ENCODE measurements at regions not wholly inside any gene's neighbourhood (a gene's known extent, or its start where the extent isn't known, plus 50 kb on each side); places are given as distances from the start of the nearest gene placed in this dataset.
"Not testable (repeated sequence)": the region's sequence is repeated elsewhere in the genome, so short reads cannot be mapped to it uniquely, and the experiment has no call there.

DNA sequence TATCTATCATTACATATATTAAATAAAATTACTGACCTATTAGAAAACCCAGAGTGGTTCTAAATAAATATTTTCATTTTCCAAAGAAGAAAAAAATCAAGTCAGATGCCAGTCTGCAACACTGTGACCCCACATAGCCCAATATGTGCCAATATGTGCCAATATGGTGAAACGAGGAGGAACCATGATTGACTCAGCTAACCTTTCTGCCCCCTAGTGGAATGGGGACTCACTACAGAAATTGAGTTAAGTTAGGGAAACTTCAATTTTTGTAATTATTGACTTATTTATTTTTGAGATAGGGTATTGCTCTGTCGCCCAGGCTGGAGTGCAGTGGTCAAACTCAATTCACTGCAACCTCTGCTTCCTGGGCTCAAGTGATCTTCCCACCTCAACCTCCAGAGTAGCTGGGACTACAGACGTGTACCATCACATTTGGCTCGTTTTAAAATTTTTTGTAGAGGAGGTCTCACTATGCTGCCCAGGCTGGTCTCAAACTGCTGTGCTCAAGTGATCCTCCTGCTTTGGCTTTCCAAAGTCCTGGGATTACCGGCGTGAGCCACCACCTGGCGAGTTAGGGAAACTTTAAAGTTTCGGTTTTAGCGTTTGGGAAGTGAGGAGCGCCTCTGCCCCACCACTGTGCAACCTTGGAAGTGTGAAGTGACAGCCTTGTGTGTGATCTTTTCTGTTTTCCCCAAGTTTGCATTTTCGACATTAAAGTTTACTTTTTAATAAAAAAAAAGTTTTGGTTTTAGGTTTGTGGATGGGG, 116.8 kb upstream of the SHISA3 start:
- TF ChIP-seq EZH2 (IDR thresholded peaks at IDR 0.05): no peak
- no peak for TF ChIP-seq FOXP2 (optimal IDR thresholded peaks at IDR 0.05; ENCODE audit: control extremely low read depth, extremely low read length, insufficient read depth)
- TF ChIP-seq POLR2AphosphoS5 (IDR thresholded peaks at IDR 0.05; ENCODE audit: borderline replicate concordance, low read depth, low read length): no peak
- no peak overlapping the region for H3K9ac ChIP-seq (ENCODE audit: insufficient read length)
- H3K4me3 ChIP-seq: no peak overlapping the region
- no peak overlapping the region for H3K27ac ChIP-seq
- H3K9me3 ChIP-seq (ENCODE audit: low read depth, low read length): no peaks in the 10 kb centered on the region
- H3K36me3 ChIP-seq (ENCODE audit: insufficient read depth, low read length): no peaks in the 10 kb centered on the region
- DNase-seq (ENCODE audit: low read depth, low spot score): peak; percentile 20

DNA sequence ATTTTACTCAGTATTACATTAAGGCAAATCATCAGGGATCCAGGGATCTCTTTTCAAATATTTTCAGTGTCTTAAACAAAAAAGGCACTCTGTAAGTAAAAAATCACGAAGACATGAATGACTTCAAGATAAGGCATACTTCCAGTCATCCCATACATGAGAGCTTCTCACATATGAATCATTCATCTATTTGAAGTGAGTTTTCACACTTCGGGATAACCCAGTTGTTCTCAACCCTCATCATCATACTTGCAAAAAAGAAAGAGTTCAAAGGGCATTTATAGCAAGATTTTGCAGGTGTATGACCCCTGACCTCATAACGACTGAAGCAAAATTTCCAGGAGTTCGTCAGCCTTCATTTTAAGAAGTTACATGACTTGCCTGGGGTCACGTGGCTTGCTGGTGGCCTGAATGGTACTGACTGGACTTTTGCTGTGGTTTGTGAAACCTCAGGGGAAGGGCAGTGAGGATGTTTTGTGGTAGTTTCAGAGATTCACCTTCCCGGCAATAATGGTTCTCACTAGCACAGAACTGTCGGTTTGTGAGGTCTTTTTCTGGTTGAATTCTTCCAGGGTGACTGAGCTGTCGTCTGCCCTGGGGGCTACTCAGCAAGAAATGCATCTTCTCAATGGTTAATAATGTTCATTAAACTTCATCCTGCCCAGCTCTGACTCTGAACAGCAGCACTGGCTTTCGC, 115.8 kb upstream of the SHISA3 start:
- Histone ChIP-seq H3K27ac (no peak overlapping the region), H3K9ac (ENCODE audit: insufficient read length) (no peak overlapping the region), H3K36me3 (ENCODE audit: insufficient read depth, low read length) (no peaks in the 10 kb centered on the region), H3K9me3 (ENCODE audit: low read depth, low read length) (no peaks in the 10 kb centered on the region), H3K4me3 (no peak overlapping the region)
- no peak for TF ChIP-seq EZH2 (IDR thresholded peaks at IDR 0.05)
- no peak for TF ChIP-seq POLR2AphosphoS5 (IDR thresholded peaks at IDR 0.05; ENCODE audit: borderline replicate concordance, low read depth, low read length)
- no peak for TF ChIP-seq FOXP2 (optimal IDR thresholded peaks at IDR 0.05; ENCODE audit: control extremely low read depth, extremely low read length, insufficient read depth)
- no peak for DNase-seq (ENCODE audit: low read depth, low spot score)

DNA sequence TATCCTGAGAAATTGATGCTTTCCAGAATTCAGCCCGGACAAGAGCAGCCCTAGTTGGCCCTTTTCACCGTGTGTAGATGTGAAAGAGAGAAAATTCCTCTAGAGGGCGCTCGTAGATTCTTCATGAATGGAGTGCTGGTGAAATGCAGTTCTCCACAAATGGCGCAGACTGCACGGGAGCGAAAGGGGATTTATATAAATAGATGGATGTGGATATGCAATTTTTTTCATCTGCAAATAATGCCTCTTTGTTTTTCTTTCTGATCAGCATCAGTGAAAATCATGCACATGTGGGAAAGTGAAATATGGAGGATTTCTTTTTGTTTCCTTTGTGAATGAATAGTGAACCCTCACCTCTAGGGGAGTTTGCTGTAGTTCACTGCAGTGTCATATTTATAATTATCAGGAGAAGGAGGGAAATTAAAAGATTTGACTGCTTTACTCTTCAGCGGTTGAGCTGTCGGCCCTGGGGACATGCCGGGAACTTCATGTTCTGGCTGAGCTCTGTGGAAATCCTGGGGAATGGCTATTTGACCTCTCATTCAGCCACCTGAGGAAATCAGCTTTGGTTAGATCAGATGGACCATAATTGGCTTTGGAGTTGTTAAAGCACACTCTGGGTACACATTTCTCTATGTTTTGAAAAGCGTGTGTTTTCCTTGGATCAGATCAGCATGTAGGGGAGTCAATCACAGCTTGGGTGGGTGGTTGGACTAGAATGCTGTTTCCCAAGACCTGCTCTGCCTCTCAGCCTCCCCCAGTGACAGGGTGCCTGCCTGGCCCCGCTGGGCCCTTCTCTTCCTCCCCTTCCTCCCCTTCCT, 115.0 kb upstream of the SHISA3 start:
- H3K4me3 ChIP-seq: 0 out of 2 replicates have a peak overlapping the region, but pooled peaks have one; percentile 11
- peak; percentile 70 for DNase-seq (ENCODE audit: low read depth, low spot score)
- no peak overlapping the region for H3K9ac ChIP-seq (ENCODE audit: insufficient read length)
- no peak overlapping the region for H3K27ac ChIP-seq
- TF ChIP-seq EZH2 (IDR thresholded peaks at IDR 0.05) (no peak), FOXP2 (optimal IDR thresholded peaks at IDR 0.05; ENCODE audit: control extremely low read depth, extremely low read length, insufficient read depth) (no peak), POLR2AphosphoS5 (IDR thresholded peaks at IDR 0.05; ENCODE audit: borderline replicate concordance, low read depth, low read length) (no peak)
- H3K36me3 ChIP-seq (ENCODE audit: insufficient read depth, low read length): no peaks in the 10 kb centered on the region
- no peaks in the 10 kb centered on the region for H3K9me3 ChIP-seq (ENCODE audit: low read depth, low read length)

DNA sequence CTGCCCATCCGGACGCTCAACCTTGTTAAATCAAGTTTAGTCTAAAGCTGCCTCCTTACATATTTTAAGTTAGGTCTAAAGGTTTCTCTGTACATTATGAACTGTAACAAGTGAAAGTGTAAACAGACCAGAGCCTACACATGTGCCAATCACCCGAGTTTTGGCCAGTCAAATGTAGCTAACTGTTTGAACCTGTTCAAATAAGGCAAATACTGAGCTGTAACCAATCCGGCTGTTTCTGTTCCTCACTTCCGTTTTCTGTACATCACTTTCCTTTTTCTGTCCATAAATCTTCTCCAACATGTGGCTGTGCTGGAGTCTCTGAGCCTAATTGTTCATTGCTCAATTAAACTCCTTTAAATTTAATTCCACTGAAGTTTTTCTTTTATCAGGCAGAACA, 113.3 kb upstream of the SHISA3 start:
- no peak for DNase-seq (ENCODE audit: low read depth, low spot score)
- Histone ChIP-seq H3K27ac (no peak overlapping the region), H3K36me3 (ENCODE audit: insufficient read depth, low read length) (no peaks in the 10 kb centered on the region), H3K9ac (ENCODE audit: insufficient read length) (no peak overlapping the region), H3K4me3 (no peak overlapping the region), H3K9me3 (ENCODE audit: low read depth, low read length) (no peaks in the 10 kb centered on the region)
- TF ChIP-seq POLR2AphosphoS5 (IDR thresholded peaks at IDR 0.05; ENCODE audit: borderline replicate concordance, low read depth, low read length): no peak
- TF ChIP-seq EZH2 (IDR thresholded peaks at IDR 0.05): no peak
- no peak for TF ChIP-seq FOXP2 (optimal IDR thresholded peaks at IDR 0.05; ENCODE audit: control extremely low read depth, extremely low read length, insufficient read depth)

DNA sequence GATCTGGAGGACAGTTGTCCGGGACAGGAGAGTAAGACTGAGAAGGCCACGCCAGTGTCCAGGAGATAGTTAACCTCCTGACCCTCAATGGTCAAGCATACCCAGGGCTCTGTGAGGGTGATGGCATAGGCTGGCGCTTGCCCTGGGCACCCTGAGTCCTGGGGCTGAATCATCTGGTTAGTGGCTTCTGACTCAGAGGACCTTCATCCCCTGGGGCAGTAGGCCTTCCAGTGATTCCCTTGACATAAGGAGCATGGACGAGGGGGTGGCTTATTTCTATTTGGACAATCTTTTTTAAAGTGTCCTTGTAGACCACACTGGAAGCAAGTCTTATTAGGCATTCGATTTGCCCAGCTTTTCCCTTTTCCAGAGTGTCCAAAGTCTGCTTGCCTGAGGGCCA, 108.4 kb upstream of the SHISA3 start:
- H3K9ac ChIP-seq (ENCODE audit: insufficient read length); H3K9me3 ChIP-seq (ENCODE audit: low read depth, low read length); DNase-seq (ENCODE audit: low read depth, low spot score); H3K27ac ChIP-seq; H3K36me3 ChIP-seq (ENCODE audit: insufficient read depth, low read length); H3K4me3 ChIP-seq: not testable (repeated sequence)

DNA sequence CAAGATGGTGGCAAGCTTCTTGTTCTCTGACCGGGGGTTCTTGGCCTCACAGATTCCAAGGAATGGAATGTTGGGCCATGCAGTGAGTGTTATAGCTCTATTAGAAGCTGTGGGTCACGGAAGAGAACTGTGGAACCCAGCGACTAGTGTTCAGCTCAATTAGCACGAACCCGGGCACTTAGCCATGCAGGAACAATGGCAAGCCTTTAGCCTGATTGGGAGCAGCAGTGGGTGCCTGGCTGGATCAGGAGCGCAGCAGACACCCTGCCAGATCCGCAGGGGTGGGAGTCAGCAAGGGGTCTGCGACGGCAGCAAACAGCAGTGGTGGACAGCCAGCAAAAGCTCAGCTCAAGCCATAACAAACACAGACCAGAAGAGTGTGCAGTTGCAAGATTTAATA, 105.1 kb upstream of the SHISA3 start:
- not testable (repeated sequence) for H3K27ac ChIP-seq; H3K36me3 ChIP-seq (ENCODE audit: insufficient read depth, low read length); H3K4me3 ChIP-seq; H3K9me3 ChIP-seq (ENCODE audit: low read depth, low read length); H3K9ac ChIP-seq (ENCODE audit: insufficient read length); DNase-seq (ENCODE audit: low read depth, low spot score)

DNA sequence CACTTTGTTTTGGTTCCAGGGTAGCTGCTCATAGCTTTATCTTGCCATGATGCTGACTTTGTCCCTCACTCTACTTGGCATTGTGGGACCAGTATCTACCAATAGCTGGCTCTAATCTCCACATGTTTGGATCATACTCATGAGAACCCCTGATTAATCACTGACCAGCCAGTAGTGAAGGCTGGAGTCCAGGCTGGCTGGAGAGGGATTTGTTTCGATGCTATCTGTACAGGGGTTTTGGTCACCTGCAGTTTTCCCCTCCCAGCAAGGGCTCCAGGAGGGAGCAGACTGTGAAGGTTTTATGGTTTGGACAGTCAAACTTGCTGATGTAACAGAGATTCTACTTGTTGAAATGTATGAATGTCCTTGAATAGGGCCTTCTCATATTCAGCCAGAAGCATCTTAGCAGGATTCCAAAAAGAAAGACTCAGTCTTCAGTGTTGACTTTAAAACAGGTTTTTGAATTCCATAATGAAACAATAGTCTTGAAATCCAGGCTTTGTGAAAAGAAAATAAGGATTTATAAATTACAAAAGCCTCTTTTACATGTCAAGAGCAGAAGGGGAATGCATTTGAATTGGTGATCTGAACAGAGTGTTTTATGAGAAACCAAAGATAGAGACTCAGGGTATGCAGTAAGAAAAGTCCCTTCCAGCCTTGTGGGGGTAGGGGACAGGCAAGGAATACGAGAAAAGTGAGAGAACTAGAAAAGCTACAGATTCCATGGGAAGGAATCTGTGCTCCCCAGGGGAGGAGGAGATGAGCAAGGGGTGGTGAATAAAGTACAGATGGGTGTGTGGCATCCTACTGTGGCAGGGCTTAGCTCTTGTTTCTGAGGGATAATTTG, 103.1 kb upstream of the SHISA3 start:
- H3K9me3 ChIP-seq (ENCODE audit: low read depth, low read length): no peaks in the 10 kb centered on the region
- H3K36me3 ChIP-seq (ENCODE audit: insufficient read depth, low read length): no peaks in the 10 kb centered on the region
- no peak overlapping the region for H3K4me3 ChIP-seq
- H3K27ac ChIP-seq: no peak overlapping the region
- DNase-seq (ENCODE audit: low read depth, low spot score): no peak
- H3K9ac ChIP-seq (ENCODE audit: insufficient read length): no peak overlapping the region
- no peak for TF ChIP-seq FOXP2 (optimal IDR thresholded peaks at IDR 0.05; ENCODE audit: control extremely low read depth, extremely low read length, insufficient read depth)
- TF ChIP-seq POLR2AphosphoS5 (IDR thresholded peaks at IDR 0.05; ENCODE audit: borderline replicate concordance, low read depth, low read length): no peak
- no peak for TF ChIP-seq EZH2 (IDR thresholded peaks at IDR 0.05)

DNA sequence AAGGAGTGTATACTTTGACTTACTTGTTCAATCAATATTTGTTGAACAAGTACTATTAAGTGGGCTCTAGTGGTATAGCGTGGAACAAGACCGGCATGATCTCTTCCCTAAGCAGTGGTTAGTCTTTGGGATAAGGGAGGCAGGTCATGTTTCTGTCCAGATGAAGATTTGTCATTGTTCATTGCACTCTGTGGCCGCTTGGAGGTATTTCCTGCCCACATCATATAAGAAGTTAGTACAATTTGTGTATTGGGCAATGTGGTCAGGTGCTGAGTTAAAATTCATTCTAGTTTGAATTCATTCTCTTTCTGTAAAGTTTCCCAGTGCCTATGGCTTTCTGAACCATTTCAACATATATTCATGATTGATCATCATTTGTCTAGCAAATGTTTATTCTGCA, 101.1 kb upstream of the SHISA3 start:
- Histone ChIP-seq H3K4me3 (no peak overlapping the region), H3K27ac (no peak overlapping the region), H3K36me3 (ENCODE audit: insufficient read depth, low read length) (no peaks in the 10 kb centered on the region), H3K9ac (ENCODE audit: insufficient read length) (no peak overlapping the region), H3K9me3 (ENCODE audit: low read depth, low read length) (no peaks in the 10 kb centered on the region)
- no peak for DNase-seq (ENCODE audit: low read depth, low spot score)
- no peak for TF ChIP-seq EZH2 (IDR thresholded peaks at IDR 0.05)
- no peak for TF ChIP-seq FOXP2 (optimal IDR thresholded peaks at IDR 0.05; ENCODE audit: control extremely low read depth, extremely low read length, insufficient read depth)
- TF ChIP-seq POLR2AphosphoS5 (IDR thresholded peaks at IDR 0.05; ENCODE audit: borderline replicate concordance, low read depth, low read length): no peak

Measured in SK-N-MC (cell line).